GM23338 (cell line): ENCODE measurements at regions not wholly inside any gene's neighbourhood (a gene's known extent, or its start where the extent isn't known, plus 50 kb on each side); places are given as distances from the start of the nearest gene placed in this dataset.

Source experiments
- ATAC-seq: fragments of 200-7000 bp; cut with Tn5 transposase; 3 replicates; pipeline ENCODE4 v1.9.1; 2020
- DNase-seq: peaks from one replicate; pipeline ENCODE4 v3.0.0-alpha.2; 2015; ENCODE audit warnings: low spot score
- H2AFZ ChIP-seq: fragments of 200-600 bp; sonication (generic); 2 replicates; pipeline ENCODE4 v1.8.0; 2016; ENCODE audit warnings: antibody characterized with exemption, mild to moderate bottlenecking, moderate library complexity
- H3F3A ChIP-seq: fragments of 200-600 bp; sonication (generic); replicated peaks from 2 replicates; pipeline ENCODE4 v1.8.0; 2017; ENCODE audit warnings: antibody characterized with exemption, mixed run types, low read depth
- H3K27ac ChIP-seq: fragments of 200-600 bp; sonication (generic); 2 replicates; pipeline ENCODE4 v1.6.1; 2016; ENCODE audit warnings: low read depth
- H3K27me3 ChIP-seq: fragments of 200-600 bp; sonication (generic); 2 replicates; pipeline ENCODE4 v1.8.0; 2016; ENCODE audit warnings: mild to moderate bottlenecking, mixed run types, moderate library complexity; ENCODE audit not compliant: insufficient read depth
- H3K36me3 ChIP-seq: fragments of 200-600 bp; sonication (generic); 2 replicates; pipeline ENCODE4 v1.8.0; 2016; ENCODE audit warnings: mild to moderate bottlenecking; ENCODE audit not compliant: insufficient read depth
- H3K4me1 ChIP-seq: fragments of 200-600 bp; sonication (generic); 2 replicates; pipeline ENCODE4 v1.8.0; 2016; ENCODE audit warnings: mild to moderate bottlenecking, moderate library complexity; ENCODE audit not compliant: insufficient read depth
- H3K4me2 ChIP-seq: fragments of 200-600 bp; sonication (generic); 2 replicates; pipeline ENCODE4 v1.7.1; 2017; ENCODE audit warnings: mixed run types
- H3K4me3 ChIP-seq: fragments of 200-600 bp; sonication (generic); 2 replicates; pipeline ENCODE4 v1.6.1; 2016; ENCODE audit warnings: mixed run types
- H3K79me2 ChIP-seq: fragments of 200-600 bp; sonication (generic); replicated peaks from 2 replicates; pipeline ENCODE4 v1.8.0; 2017; ENCODE audit warnings: mild to moderate bottlenecking; ENCODE audit not compliant: insufficient read depth
- H3K9me2 ChIP-seq: fragments of 200-600 bp; sonication (generic); 2 replicates; pipeline ENCODE4 v1.8.0; 2017; ENCODE audit not compliant: insufficient read depth
- H4K20me1 ChIP-seq: fragments of 200-600 bp; sonication (generic); replicated peaks from 2 replicates; pipeline ENCODE4 v1.8.0; 2017; ENCODE audit warnings: mild to moderate bottlenecking; ENCODE audit not compliant: insufficient read depth
- H3K27ac Mint-ChIP-seq: 2 replicates; pipeline ENCODE4 v1.8.0; 2020; ENCODE audit warnings: inconsistent platforms, mild to moderate bottlenecking, moderate library complexity, mixed read lengths
- H3K27me3 Mint-ChIP-seq: 3 replicates; pipeline ENCODE4 v1.8.0; 2022; ENCODE audit warnings: low read depth, mild to moderate bottlenecking, moderate library complexity, mixed read lengths, inconsistent platforms; ENCODE audit not compliant: insufficient read depth, poor library complexity
- H3K36me3 Mint-ChIP-seq: 3 replicates; pipeline ENCODE4 v1.8.0; 2021; ENCODE audit warnings: low read depth, mild to moderate bottlenecking, inconsistent platforms, moderate library complexity, mixed read lengths
- H3K4me1 Mint-ChIP-seq: 3 replicates; pipeline ENCODE4 v1.8.0; 2020; ENCODE audit warnings: mild to moderate bottlenecking, inconsistent platforms, mixed read lengths
- H3K4me3 Mint-ChIP-seq: 3 replicates; pipeline ENCODE4 v1.8.0; 2021; ENCODE audit warnings: moderate library complexity, mild to moderate bottlenecking, inconsistent platforms, mixed read lengths
- H3K9me3 Mint-ChIP-seq: 3 replicates; pipeline ENCODE4 v1.8.0; 2020; ENCODE audit warnings: moderate library complexity, mild to moderate bottlenecking, inconsistent platforms, mixed read lengths
- CREB1 ChIP-seq: fragments of 250-450 bp; sonication (Bioruptor Pico); IDR thresholded peaks from 2 replicates; pipeline ENCODE4 v1.5.0; 2020; ENCODE audit warnings: low read depth, mild to moderate bottlenecking, moderate library complexity
- CTCF ChIP-seq, 2 experiments: fragments of 200-600 bp in 1 of 2; sonication (generic) in 1 of 2; conservative IDR thresholded peaks; 2 replicates each; pipeline versions ENCODE4 v1.5.1 to v1.6.1; 2016 to 2017; ENCODE audit warnings: antibody characterized with exemption in 2 of 2, low read depth in 2 of 2, mild to moderate bottlenecking in 2 of 2, moderate library complexity in 1 of 2
- EZH2 ChIP-seq: fragments of 200-600 bp; sonication (generic); IDR thresholded peaks from one replicate; pipeline ENCODE4 v1.8.0; 2017; ENCODE audit warnings: antibody characterized with exemption, mild to moderate bottlenecking, low read depth; ENCODE audit not compliant: unreplicated experiment
- EZH2phosphoT487 ChIP-seq: fragments of 200-600 bp; sonication (generic); IDR thresholded peaks from one replicate; pipeline ENCODE4 v1.8.1; 2018; ENCODE audit warnings: antibody characterized with exemption; ENCODE audit not compliant: unreplicated experiment
- JUNB ChIP-seq: IDR thresholded peaks from one replicate; pipeline ENCODE4 v1.6.1; 2016; ENCODE audit warnings: antibody characterized with exemption; ENCODE audit not compliant: unreplicated experiment
- NANOG ChIP-seq: IDR thresholded peaks from 2 replicates; pipeline ENCODE4 v1.6.1; 2016; ENCODE audit warnings: antibody characterized with exemption, borderline replicate concordance
- POLR2AphosphoS5 ChIP-seq: IDR thresholded peaks from 2 replicates; pipeline ENCODE4 v1.6.1; 2016; ENCODE audit warnings: antibody characterized with exemption, low read depth
- REST ChIP-seq: IDR thresholded peaks from one replicate; pipeline ENCODE4 v1.6.1; 2018; ENCODE audit warnings: antibody characterized with exemption; ENCODE audit not compliant: unreplicated experiment
- STAT1 ChIP-seq: IDR thresholded peaks from one replicate; pipeline ENCODE4 v1.6.1; 2016; ENCODE audit warnings: antibody characterized with exemption; ENCODE audit not compliant: unreplicated experiment
- ZNF114 ChIP-seq: fragments of 250-450 bp; sonication (Bioruptor Pico); IDR thresholded peaks from 2 replicates; pipeline ENCODE4 v1.5.0; 2020; ENCODE audit warnings: mild to moderate bottlenecking, moderate library complexity
- ZNF331 ChIP-seq: fragments of 250-450 bp; sonication (Bioruptor Pico); IDR thresholded peaks from 2 replicates; pipeline ENCODE4 v1.5.0; 2020; ENCODE audit warnings: low read depth, mild to moderate bottlenecking, moderate library complexity
- TF ChIP-seq, protein P1 (sequence below): fragments of 250-450 bp; sonication (Bioruptor Pico); IDR thresholded peaks from 2 replicates; pipeline ENCODE4 v1.5.0; 2020; ENCODE audit warnings: mild to moderate bottlenecking, moderate library complexity
- TF ChIP-seq, protein P2 (sequence below): IDR thresholded peaks from 2 replicates; pipeline ENCODE4 v1.6.1; 2016; ENCODE audit warnings: antibody characterized with exemption

DNA sequence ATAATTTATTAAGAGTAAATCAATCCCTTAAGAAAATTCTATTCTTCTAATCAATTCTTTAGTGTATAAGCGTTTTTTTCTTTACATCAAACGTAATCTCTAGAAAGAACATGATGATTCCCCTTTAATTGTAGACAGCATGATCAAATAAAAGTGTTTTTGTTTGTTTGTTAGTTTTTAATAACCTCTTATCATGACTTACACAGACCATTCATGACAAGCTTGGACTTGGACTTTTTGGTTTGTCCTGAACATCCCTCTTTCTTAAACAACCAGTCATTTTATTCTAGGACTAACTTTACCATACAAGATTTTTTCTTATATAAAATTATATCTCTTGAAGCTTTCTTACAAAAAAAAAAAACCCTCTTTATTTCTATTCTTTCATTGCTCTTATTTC, 344.6 kb upstream of the SPOCK3 start:
- Mint-ChIP-seq H3K4me1 (no peaks in the 10 kb centered on the region), H3K27ac (no peak overlapping the region), H3K9me3 (peaks cover 77% of the 10 kb centered on the region), H3K4me3 (no peak overlapping the region), H3K36me3 (peaks cover 38% of the 10 kb centered on the region), H3K27me3 (no peaks in the 10 kb centered on the region)
- Histone ChIP-seq H3K79me2 (no peaks in the 10 kb centered on the region), H3K4me1 (no peaks in the 10 kb centered on the region), H3F3A (no peaks in the 10 kb centered on the region), H3K9me2 (0 out of 2 replicates have a peak, but pooled peaks cover 4% of the 10 kb centered on the region), H3K27ac (no peak overlapping the region), H4K20me1 (no peaks in the 10 kb centered on the region), H3K36me3 (peaks cover 18% of the 10 kb centered on the region; the same call in 1 of the 2 replicates), H3K27me3 (no peaks in the 10 kb centered on the region), H3K4me2 (no peak overlapping the region), H2AFZ (no peak overlapping the region), H3K4me3 (no peak overlapping the region)
- DNase-seq, result peak; percentile 37
- no peak for ATAC-seq
- no peak for TF ChIP-seq ZNF114 (CRISPR knock-in tag)
- TF ChIP-seq EZH2, result no peak
- TF ChIP-seq REST, result no peak
- TF ChIP-seq CTCF (conservative IDR thresholded peaks at IDR 0.05; ENCODE audit: low read depth in 2 of 2), result no peak
- TF ChIP-seq, protein P1, sequence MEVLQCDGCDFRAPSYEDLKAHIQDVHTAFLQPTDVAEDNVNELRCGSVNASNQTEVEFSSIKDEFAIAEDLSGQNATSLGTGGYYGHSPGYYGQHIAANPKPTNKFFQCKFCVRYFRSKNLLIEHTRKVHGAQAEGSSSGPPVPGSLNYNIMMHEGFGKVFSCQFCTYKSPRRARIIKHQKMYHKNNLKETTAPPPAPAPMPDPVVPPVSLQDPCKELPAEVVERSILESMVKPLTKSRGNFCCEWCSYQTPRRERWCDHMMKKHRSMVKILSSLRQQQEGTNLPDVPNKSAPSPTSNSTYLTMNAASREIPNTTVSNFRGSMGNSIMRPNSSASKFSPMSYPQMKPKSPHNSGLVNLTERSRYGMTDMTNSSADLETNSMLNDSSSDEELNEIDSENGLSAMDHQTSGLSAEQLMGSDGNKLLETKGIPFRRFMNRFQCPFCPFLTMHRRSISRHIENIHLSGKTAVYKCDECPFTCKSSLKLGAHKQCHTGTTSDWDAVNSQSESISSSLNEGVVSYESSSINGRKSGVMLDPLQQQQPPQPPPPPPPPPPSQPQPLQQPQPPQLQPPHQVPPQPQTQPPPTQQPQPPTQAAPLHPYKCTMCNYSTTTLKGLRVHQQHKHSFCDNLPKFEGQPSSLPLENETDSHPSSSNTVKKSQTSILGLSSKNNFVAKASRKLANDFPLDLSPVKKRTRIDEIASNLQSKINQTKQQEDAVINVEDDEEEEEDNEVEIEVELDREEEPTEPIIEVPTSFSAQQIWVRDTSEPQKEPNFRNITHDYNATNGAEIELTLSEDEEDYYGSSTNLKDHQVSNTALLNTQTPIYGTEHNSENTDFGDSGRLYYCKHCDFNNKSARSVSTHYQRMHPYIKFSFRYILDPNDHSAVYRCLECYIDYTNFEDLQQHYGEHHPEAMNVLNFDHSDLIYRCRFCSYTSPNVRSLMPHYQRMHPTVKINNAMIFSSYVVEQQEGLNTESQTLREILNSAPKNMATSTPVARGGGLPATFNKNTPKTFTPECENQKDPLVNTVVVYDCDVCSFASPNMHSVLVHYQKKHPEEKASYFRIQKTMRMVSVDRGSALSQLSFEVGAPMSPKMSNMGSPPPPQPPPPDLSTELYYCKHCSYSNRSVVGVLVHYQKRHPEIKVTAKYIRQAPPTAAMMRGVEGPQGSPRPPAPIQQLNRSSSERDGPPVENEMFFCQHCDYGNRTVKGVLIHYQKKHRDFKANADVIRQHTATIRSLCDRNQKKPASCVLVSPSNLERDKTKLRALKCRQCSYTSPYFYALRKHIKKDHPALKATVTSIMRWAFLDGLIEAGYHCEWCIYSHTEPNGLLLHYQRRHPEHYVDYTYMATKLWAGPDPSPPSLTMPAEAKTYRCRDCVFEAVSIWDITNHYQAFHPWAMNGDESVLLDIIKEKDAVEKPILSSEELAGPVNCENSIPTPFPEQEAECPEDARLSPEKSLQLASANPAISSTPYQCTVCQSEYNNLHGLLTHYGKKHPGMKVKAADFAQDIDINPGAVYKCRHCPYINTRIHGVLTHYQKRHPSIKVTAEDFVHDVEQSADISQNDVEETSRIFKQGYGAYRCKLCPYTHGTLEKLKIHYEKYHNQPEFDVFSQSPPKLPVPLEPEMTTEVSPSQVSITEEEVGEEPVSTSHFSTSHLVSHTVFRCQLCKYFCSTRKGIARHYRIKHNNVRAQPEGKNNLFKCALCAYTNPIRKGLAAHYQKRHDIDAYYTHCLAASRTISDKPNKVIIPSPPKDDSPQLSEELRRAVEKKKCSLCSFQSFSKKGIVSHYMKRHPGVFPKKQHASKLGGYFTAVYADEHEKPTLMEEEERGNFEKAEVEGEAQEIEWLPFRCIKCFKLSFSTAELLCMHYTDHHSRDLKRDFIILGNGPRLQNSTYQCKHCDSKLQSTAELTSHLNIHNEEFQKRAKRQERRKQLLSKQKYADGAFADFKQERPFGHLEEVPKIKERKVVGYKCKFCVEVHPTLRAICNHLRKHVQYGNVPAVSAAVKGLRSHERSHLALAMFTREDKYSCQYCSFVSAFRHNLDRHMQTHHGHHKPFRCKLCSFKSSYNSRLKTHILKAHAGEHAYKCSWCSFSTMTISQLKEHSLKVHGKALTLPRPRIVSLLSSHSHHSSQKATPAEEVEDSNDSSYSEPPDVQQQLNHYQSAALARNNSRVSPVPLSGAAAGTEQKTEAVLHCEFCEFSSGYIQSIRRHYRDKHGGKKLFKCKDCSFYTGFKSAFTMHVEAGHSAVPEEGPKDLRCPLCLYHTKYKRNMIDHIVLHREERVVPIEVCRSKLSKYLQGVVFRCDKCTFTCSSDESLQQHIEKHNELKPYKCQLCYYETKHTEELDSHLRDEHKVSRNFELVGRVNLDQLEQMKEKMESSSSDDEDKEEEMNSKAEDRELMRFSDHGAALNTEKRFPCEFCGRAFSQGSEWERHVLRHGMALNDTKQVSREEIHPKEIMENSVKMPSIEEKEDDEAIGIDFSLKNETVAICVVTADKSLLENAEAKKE (CRISPR knock-in tag), result no peak
- TF ChIP-seq EZH2phosphoT487, result no peak
- no peak for TF ChIP-seq ZNF331 (CRISPR knock-in tag)
- no peak for TF ChIP-seq STAT1
- no peak for TF ChIP-seq POLR2AphosphoS5
- TF ChIP-seq, protein P2, sequence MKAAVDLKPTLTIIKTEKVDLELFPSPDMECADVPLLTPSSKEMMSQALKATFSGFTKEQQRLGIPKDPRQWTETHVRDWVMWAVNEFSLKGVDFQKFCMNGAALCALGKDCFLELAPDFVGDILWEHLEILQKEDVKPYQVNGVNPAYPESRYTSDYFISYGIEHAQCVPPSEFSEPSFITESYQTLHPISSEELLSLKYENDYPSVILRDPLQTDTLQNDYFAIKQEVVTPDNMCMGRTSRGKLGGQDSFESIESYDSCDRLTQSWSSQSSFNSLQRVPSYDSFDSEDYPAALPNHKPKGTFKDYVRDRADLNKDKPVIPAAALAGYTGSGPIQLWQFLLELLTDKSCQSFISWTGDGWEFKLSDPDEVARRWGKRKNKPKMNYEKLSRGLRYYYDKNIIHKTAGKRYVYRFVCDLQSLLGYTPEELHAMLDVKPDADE, result no peak
- TF ChIP-seq JUNB, result no peak
- TF ChIP-seq NANOG, result no peak
- TF ChIP-seq CREB1 (CRISPR knock-in tag), result no peak
